Fibroblast of mammary gland (primary cell): ENCODE measurements at regions not wholly inside any gene's neighbourhood (a gene's known extent, or its start where the extent isn't known, plus 50 kb on each side); places are given as distances from the start of the nearest gene placed in this dataset.

Source experiments
- DNase-seq: peaks from one replicate; pipeline ENCODE4 v3.0.0-alpha.2; 2010; ENCODE audit warnings: low read depth
- H3K4me3 ChIP-seq: 2 replicates; pipeline ENCODE4 v1.5.1; 2011; ENCODE audit warnings: low read depth, mild to moderate bottlenecking, low read length, moderate library complexity; ENCODE audit not compliant: control insufficient read depth
- TF ChIP-seq, protein P1 (sequence below): conservative IDR thresholded peaks from 2 replicates; pipeline ENCODE4 v1.5.1; 2011; ENCODE audit warnings: low read depth, low read length, inconsistent platforms; ENCODE audit not compliant: control insufficient read depth, insufficient read depth

DNA sequence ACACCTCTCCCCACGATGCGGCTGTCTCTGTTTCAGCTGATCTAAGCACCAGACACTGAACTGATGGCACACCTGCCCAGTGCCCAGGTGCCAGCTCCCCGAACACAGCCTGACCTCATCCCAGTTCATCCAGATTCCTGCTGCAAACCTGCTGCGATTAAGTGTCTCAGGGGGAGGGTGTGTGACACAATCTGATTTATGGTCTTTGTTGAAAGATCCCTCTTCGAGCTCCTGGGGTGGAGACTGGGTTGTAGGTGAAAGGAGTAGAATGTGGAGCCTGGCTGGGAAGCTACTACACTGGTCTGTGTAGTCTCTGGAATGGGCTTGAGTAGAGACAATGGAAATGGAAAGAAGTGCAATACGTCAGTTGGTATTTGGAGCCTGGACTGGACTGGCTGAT lies 390.3 kb downstream of the SHANK2 start:
- DNase-seq = no peak
- no peak overlapping the region for H3K4me3 ChIP-seq
- TF ChIP-seq, protein P1, sequence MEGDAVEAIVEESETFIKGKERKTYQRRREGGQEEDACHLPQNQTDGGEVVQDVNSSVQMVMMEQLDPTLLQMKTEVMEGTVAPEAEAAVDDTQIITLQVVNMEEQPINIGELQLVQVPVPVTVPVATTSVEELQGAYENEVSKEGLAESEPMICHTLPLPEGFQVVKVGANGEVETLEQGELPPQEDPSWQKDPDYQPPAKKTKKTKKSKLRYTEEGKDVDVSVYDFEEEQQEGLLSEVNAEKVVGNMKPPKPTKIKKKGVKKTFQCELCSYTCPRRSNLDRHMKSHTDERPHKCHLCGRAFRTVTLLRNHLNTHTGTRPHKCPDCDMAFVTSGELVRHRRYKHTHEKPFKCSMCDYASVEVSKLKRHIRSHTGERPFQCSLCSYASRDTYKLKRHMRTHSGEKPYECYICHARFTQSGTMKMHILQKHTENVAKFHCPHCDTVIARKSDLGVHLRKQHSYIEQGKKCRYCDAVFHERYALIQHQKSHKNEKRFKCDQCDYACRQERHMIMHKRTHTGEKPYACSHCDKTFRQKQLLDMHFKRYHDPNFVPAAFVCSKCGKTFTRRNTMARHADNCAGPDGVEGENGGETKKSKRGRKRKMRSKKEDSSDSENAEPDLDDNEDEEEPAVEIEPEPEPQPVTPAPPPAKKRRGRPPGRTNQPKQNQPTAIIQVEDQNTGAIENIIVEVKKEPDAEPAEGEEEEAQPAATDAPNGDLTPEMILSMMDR = no peak

DNA sequence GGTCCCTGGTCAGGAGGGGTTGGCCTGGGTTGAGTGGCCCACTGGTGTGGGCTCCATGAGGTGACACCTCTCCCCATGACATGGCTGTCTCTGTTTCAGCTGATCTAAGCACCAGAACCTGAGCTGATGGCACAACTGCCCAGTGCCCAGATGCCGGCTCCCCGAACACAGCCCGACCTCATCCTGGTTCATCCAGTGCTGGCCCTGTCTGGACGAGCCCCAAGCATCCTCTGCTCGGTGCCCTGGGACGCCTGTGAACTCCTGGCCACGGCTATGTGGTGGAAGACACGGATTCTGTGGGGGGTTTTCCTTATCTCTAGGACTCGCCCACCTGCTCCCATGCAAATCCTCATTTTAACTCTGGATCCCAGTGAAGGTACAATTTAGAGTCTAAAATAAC lies 389.2 kb downstream of the SHANK2 start:
- no peak for DNase-seq
- no peak overlapping the region for H3K4me3 ChIP-seq
- TF ChIP-seq, protein P1 = no peak

DNA sequence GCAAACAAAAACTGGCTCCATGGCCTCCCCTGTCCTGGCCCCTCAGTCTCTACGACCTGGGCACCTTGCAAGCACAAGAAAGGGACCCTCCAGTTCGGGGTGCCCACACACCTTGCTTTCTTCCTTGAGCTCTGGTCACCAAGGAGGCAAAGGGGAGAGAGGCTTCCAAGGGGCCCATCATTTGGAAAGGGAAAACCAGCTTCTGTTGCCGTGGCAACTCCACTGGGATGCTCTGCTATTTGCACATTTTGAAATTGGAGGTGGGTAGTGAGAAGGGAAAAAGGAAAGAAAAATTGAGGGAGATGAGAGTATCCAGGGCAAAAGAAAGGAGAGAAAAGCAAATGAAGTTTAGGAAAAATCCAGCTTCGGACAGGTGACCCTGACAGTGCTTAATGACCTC lies 388.4 kb downstream of the SHANK2 start:
- no peak for DNase-seq
- no peak overlapping the region for H3K4me3 ChIP-seq
- TF ChIP-seq, protein P1 = no peak

DNA sequence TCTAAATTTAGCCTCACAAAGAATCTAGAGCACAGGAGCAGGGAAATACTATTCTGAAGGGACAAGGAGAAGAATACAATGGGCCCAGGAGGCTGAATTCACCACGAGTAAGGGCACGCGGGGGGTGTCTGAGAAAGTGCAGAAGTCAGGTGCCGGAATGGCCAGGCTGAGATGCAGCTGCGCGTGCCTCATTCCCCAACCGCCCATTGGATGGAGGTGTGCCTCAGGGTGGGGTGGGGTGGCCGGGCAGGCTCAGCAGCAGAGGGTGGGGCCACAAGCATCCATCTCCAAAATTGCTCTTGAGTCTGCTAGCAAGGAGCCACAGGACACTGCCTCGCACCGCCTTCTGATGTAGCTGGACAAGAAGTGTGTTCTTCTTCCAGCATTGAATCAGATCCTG lies 387.0 kb downstream of the SHANK2 start:
- DNase-seq = no peak
- TF ChIP-seq, protein P1 = no peak
- no peak overlapping the region for H3K4me3 ChIP-seq

DNA sequence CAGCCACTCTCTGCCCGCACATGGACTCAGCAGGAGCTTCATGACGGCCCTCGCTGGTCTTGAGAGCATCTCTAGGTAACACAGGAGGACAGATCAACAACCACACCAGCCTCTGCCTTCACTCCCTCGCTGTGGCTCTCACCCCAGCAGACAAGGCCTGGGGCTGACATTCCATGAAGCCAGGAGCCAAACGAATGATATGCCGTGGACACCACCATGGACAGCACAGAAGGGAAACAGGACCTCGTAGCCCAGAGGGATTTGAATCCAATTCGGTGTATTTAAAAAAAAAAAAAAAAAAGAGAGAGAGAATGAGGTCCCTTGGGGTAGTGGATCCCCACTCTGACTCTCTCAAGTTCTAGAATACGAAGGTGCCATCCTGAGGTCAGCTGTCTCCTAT lies 385.5 kb downstream of the SHANK2 start:
- no peak for DNase-seq
- TF ChIP-seq, protein P1 = no peak
- H3K4me3 ChIP-seq = no peak overlapping the region

DNA sequence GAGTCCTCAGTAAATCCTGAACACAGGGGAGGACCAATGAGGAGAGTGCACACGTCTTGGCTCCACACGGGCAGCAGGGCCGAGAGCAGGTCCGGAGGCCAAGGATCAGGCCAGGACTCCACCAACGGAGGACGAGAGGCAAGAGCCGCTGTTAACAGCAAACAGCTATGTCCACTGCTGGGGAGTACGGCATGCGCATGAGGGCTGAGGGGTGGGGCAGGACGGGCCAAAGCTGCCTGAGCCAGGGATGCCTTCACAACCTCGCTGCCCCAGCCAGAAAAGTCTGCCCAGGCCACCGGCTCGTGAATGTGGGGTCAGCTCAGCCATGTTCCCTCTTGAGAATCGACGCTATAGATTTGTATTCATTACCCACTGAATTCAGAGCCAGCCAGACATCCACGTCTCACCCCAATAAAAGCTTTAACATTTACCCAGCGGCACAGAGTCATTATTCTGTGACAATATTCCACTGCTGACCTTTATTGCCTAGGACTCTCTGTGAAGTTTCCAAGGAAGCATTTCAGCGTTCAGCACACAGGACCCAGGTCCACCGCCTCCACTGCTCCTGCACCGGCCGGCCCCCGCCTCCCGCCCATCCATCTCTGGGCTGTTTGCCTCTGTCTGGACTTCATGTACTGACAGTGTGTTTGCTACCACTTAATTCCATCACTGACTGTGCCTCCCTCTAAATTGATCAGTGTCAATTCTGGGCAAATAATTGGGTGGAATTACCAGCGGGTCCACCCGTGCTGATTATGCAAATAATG lies 384.9 kb downstream of the SHANK2 start:
- TF ChIP-seq, protein P1 = no peak
- H3K4me3 ChIP-seq = no peak overlapping the region
- DNase-seq = no peak
